ENCODE measurements at regions not wholly inside any gene's neighbourhood (a gene's known extent, or its start where the extent isn't known, plus 50 kb on each side); places are given as distances from the start of the nearest gene placed in this dataset.

GRCh38 chr12:24600551-24600950, 348.4 kb downstream of the BCAT1 start:
- DNase-seq: no peak

DNA sequence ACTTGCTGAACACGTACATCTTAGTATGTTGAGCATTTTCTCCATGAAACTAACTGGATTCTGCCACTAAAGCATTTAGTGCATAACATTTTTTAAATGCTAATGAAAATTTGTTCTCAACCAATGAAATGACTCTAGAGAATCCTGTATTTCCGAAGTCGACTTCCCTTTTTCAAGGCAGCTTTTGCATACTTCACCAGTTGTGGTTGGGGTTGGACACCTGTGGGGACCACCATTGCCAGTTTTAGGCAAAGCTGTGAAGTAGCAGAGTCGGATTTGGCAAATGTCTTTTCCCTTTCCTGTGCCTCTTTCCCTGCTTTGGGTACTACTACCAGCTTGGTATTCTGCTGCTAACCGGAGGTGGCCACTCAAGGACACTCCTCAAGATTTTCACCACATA, 349.2 kb downstream of the BCAT1 start:
- no peak for DNase-seq

DNA sequence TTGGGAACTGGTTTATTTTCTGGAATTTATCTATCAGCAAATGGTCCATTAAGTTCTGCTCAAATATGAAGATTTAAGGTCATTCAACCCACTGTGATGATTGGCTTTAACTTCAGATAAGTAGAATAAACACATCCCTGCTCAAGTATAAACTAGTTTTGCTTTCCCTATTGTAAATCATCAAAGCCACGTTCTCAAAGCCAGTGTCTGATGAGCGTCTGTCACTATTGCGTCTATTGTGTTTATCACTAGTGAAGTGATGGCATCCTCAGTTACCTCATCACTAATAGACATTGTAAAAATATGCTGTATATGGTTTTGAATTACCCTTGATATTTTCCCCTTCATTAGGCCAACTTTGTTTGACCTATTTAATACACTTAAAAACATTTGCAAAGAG, 351.3 kb downstream of the BCAT1 start:
- no peak for DNase-seq

- peak; percentile 31 for DNase-seq
Observed at GRCh38 chr12:24596768-24597388, 352.0 kb downstream of the BCAT1 start.

GRCh38 chr12:24595652-24596235, 353.2 kb downstream of the BCAT1 start:
- DNase-seq: no peak

DNA sequence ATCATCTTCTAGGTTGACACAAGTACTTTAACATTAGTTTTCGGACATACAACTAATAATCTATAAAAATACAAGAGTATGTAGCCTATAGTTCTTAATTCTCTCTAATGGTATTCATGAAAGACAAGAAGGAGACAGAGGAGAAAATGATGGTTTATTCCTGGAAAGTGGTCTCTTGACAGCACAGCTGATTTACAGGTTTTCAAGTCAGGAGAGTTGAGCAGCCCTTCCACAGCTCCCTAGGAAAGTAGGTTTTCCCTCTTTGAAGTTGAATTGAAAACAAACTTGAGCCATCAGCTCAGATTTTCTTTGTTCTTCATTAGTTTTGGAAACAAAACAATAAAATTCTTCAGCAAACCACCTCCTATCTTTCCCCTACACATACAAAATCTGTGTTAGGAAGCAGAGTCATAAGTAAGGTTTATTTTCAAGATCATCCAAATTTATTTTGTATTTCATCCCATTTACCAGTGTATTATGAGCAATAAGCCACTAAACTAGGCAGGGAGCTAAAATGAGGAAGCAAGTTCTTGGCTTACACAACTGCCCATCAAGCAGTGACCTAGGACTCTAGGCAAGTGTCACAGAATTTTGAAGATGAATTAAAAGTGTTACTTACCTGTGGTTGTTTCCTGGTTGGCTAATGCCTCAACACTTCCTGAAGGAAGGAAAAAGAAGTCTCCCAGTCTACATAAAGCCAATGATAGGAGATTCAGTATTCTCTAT, 357.0 kb downstream of the BCAT1 start:
- no peak for DNase-seq

GRCh38 chr12:24591079-24591626, 357.7 kb downstream of the BCAT1 start:
- no peak for DNase-seq

- no peak for DNase-seq
Observed at GRCh38 chr12:24586293-24586692, 362.6 kb downstream of the BCAT1 start.

GRCh38 chr12:24584032-24584675, 364.7 kb downstream of the BCAT1 start:
- no peak for DNase-seq

- DNase-seq: no peak
Observed at GRCh38 chr12:24582954-24583601, 365.8 kb downstream of the BCAT1 start.

GRCh38 chr12:24574538-24574937, 374.4 kb downstream of the BCAT1 start:
- DNase-seq: no peak

GRCh38 chr12:24573621-24574020, 375.3 kb downstream of the BCAT1 start:
- no peak for DNase-seq

DNA sequence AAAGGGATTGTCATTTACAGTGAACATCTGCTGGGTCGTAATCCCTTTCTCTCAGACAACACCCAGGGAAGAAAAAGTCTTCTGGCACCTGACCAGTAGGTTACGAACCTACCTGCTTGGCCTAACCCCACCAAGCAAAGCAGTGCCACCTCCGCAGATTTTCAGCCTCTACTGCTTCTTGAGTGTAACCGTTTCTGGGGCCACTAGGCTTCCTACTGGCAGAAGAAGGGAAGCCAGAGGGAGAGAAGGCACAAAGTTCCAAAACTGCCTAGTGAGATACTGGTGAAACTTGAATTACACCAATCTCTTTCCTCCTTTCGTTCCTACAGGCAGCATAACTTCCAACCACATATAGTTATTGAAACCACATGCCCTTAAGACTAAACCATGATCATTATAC, 383.6 kb downstream of the BCAT1 start:
- no peak for DNase-seq

GRCh38 chr12:24562771-24563431, 386.0 kb downstream of the BCAT1 start:
- DNase-seq: no peak

GRCh38 chr12:24561882-24562770, 386.8 kb downstream of the BCAT1 start:
- no peak for DNase-seq

- DNase-seq: no peak
Observed at GRCh38 chr12:24561411-24561871, 387.5 kb downstream of the BCAT1 start.

- DNase-seq: no peak
Observed at GRCh38 chr12:24560831-24561271, 388.1 kb downstream of the BCAT1 start.

DNA sequence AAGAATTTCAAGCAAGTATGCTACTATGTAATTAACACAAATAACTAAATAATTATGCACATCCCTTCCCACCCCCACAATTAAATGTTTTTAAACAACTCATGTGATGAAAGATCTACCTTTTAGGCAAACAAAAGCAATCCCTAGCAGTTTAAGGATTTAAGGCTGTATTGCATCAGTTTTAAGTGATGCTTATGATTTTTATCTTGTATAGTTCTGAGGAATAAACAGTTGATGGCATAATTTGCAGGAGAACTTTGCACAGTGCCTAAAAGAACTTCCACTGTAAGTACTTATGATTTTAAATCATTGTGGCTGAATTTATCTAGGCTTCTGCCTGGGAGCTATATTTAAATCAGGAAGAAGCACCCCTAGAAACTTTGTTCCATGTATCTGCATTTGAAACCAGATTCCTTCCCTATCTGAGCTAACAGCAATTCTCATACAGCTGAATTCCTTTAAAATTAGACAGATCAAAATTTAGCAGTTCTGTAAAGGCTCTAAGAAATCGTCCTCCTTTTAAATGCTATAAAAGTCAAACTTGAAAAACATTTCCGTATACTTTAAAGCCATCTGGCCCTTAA, 388.6 kb downstream of the BCAT1 start:
- no peak for DNase-seq

- no peak for DNase-seq
Observed at GRCh38 chr12:24557738-24558137, 391.2 kb downstream of the BCAT1 start.

DNA sequence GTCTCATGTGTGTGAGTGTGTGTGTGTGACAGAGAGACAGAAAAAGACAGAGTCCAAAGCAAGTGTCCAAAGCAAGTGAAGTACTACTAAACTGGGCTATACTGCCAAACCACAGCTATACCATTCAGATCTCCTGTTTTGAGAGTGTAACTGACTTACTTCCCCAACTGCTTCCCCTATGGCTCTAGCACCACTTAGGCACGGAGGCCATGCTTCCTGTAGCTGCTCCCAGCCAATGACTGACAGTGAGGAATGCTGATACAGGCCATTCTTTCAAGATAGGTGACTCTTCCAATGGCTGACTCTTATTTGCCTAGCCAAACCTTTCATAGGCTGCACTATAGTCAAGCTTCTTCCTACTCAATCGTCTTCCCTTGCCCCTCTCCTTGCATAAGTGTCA, 393.2 kb downstream of the BCAT1 start:
- DNase-seq: no peak

Data from NCI-H446 treated with DMSO at 0.1 percent for 48 hours (cell line).